Activated CD8-positive, alpha-beta T cell treated with anti-CD3 and anti-CD28 coated beads for 36 hours (primary cell): ENCODE measurements at regions not wholly inside any gene's neighbourhood (a gene's known extent, or its start where the extent isn't known, plus 50 kb on each side); places are given as distances from the start of the nearest gene placed in this dataset.

ENCODE experiments used
- ATAC-seq: fragments of 200-7000 bp; cut with Tn5 transposase; one replicate; pipeline ENCODE4 v1.10.0; 2021; ENCODE audit warnings: mild to moderate bottlenecking, moderate library complexity
- CTCF ChIA-PET: fragments of 350-600 bp; sonication (Branson Sonifier 250); formaldehyde crosslinking; loops from one replicate; lab custom pipeline; 2021; ENCODE audit warnings: antibody characterized with exemption; lab: Charles Lee
- POLR2A ChIA-PET: fragments of 350-600 bp; sonication (Branson Sonifier 250); formaldehyde crosslinking; loops from one replicate; lab custom pipeline; 2021; ENCODE audit warnings: antibody characterized with exemption; lab: Charles Lee
- DNase-seq: peaks from one replicate; pipeline ENCODE4 v3.0.0-alpha.2; 2020
- H3K27ac Mint-ChIP-seq: one replicate; pipeline ENCODE4 v1.8.0; 2021; ENCODE audit warnings: mild to moderate bottlenecking, mixed read lengths
- H3K27me3 Mint-ChIP-seq: one replicate; pipeline ENCODE4 v1.8.0; 2021; ENCODE audit warnings: mixed read lengths
- H3K36me3 Mint-ChIP-seq: one replicate; pipeline ENCODE4 v1.8.0; 2021; ENCODE audit warnings: low read depth, mixed read lengths
- H3K4me1 Mint-ChIP-seq: one replicate; pipeline ENCODE4 v1.8.0; 2021; ENCODE audit warnings: low read depth, mixed read lengths
- H3K4me3 Mint-ChIP-seq: one replicate; pipeline ENCODE4 v1.8.0; 2021; ENCODE audit warnings: mild to moderate bottlenecking, moderate library complexity, mixed read lengths
- H3K9me3 Mint-ChIP-seq: one replicate; pipeline ENCODE4 v1.8.0; 2021; ENCODE audit warnings: mixed read lengths
- intact Hi-C: fragments of 100-400 bp; cut with micrococcal nuclease; formaldehyde crosslinking; loops from one replicate; pipeline ENCODE4 v1.10.0; 2022
- TF ChIP-seq, protein P1 (sequence below): fragments of 200-600 bp; IDR thresholded peaks from one replicate; pipeline ENCODE4 v1.8.0; 2022; ENCODE audit warnings: antibody characterized with exemption, mild to moderate bottlenecking

- Mint-ChIP-seq H3K27me3 (no peaks in the 10 kb centered on the region), H3K4me3 (no peak overlapping the region), H3K27ac (no peak overlapping the region), H3K36me3 (no peaks in the 10 kb centered on the region), H3K4me1 (no peaks in the 10 kb centered on the region), H3K9me3 (peaks cover 10% of the 10 kb centered on the region)
- intact Hi-C loops: no loop called here
- CTCF ChIA-PET: no interaction called here
- POLR2A ChIA-PET: no interaction called here
- ATAC-seq (no peak), DNase-seq (no peak)
- TF ChIP-seq, protein P1, sequence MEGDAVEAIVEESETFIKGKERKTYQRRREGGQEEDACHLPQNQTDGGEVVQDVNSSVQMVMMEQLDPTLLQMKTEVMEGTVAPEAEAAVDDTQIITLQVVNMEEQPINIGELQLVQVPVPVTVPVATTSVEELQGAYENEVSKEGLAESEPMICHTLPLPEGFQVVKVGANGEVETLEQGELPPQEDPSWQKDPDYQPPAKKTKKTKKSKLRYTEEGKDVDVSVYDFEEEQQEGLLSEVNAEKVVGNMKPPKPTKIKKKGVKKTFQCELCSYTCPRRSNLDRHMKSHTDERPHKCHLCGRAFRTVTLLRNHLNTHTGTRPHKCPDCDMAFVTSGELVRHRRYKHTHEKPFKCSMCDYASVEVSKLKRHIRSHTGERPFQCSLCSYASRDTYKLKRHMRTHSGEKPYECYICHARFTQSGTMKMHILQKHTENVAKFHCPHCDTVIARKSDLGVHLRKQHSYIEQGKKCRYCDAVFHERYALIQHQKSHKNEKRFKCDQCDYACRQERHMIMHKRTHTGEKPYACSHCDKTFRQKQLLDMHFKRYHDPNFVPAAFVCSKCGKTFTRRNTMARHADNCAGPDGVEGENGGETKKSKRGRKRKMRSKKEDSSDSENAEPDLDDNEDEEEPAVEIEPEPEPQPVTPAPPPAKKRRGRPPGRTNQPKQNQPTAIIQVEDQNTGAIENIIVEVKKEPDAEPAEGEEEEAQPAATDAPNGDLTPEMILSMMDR: no peak
Measured at GRCh38 chr4:32826169-32826568, 2106.0 kb downstream of the PCDH7 start.

DNA sequence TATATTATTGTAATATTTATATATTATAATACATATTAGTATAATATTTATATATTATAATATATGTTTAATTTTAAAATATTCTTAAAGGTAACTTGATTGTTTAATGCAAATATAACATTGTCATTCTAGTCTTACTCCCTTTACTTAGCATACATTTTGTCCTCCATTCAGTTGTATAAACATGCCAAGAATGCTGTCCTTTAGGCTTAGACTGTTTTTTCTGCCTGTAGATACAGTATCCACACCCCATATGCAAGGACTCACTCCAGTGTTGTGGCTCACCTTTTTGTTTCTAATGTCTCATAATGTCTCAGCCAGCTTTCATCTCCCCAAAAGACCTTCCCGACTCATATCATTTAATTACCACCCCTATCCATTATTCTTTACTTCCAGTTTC lies 2110.0 kb downstream of the PCDH7 start:
- no peaks in the 10 kb centered on the region for H3K27me3 Mint-ChIP-seq
- no peak for DNase-seq
- intact Hi-C loops: no loop called here
- ChIA-PET POLR2A (no interaction called here), CTCF (no interaction called here)
- H3K27ac Mint-ChIP-seq: no peak overlapping the region
- H3K9me3 Mint-ChIP-seq: peaks cover 8% of the 10 kb centered on the region
- H3K4me1 Mint-ChIP-seq: no peaks in the 10 kb centered on the region
- H3K36me3 Mint-ChIP-seq: no peaks in the 10 kb centered on the region
- TF ChIP-seq, protein P1: no peak
- H3K4me3 Mint-ChIP-seq: no peak overlapping the region
- ATAC-seq: no peak

DNA sequence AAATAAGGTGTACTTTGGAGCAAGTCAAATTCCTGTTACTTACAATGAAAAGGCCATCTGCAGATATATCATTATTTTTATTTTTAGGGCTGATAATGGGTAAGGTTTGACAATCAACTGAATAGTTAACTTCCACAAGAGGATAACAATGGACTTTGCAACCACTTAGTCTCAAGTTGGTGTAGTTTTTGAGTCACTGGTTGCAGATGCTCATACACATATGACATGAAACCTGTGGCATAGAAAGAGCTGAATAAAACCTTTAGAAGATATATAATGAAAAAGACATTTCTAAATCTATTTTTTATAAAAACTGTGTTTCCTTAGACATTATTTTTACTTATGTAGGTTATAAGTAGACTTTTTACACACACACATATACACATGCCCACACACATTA lies 2110.9 kb downstream of the PCDH7 start:
- Mint-ChIP-seq H3K4me3 (no peak overlapping the region), H3K36me3 (no peaks in the 10 kb centered on the region), H3K9me3 (peaks cover 8% of the 10 kb centered on the region), H3K27ac (no peak overlapping the region), H3K4me1 (no peaks in the 10 kb centered on the region), H3K27me3 (no peaks in the 10 kb centered on the region)
- POLR2A ChIA-PET: no interaction called here
- CTCF ChIA-PET: interaction anchor here (1.2 kb wide), 1 partner anchor 11 kb away, joined by 5 read pairs; no protein-coding TSS in a partner anchor
- intact Hi-C loops: no loop called here
- TF ChIP-seq, protein P1: no peak
- DNase-seq: no peak
- ATAC-seq: no peak

DNA sequence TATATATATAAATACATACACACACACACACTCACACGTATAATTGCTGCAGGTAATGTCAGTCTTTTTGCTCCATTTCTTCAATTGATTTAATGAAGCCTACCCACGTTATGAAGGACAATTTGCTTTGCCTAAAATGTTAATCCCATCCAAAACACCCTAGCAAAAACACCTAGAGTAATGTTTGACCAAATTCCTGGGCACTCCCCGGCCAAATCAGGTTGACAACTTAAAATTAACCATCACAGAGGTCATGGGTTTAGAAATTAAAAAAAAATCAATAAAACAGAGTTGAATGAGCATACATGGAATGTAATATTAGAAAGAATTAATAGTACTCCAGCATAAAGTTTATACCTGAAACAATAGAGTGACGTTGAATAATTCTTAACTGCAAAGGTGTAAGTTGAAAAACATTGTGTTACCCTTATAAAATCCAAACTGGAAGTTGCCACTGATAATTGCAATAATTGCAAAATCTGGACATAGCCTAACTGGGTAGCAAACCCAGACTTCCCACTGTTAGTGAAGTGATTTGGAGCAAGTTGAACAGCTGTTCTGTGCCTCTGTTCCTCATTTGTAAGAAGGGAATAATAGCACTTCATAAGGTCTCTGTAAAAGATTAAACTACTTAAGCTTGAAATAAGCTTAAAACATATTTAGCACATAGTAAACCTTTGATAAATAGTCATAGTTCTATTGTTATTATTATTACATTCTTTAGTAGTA lies 2120.5 kb downstream of the PCDH7 start:
- ATAC-seq (no peak), DNase-seq (no peak)
- CTCF ChIA-PET: no interaction called here
- Mint-ChIP-seq H3K27me3 (no peaks in the 10 kb centered on the region), H3K27ac (no peak overlapping the region), H3K9me3 (peaks cover 5% of the 10 kb centered on the region), H3K4me1 (no peaks in the 10 kb centered on the region), H3K36me3 (no peaks in the 10 kb centered on the region), H3K4me3 (no peak overlapping the region)
- intact Hi-C loops: no loop called here
- POLR2A ChIA-PET: no interaction called here
- TF ChIP-seq, protein P1: no peak

DNA sequence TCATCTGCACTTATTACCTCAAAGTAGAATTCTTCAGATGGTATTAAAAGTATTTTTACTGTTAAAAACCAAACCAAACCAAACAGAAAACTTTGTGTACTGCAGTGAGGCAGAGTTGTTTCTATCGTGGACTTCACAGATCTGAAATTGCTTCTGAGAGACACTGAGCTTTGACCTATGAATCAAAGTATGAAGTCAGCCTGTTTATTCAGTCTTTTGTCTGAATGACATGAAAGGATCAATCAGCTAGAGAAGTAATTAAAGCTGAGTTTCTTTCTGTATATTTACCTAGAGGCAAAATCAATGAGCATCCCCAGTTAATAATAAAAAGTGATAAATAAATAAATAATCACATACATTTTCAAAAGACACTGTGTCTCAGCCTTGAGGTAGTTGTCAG lies 2121.0 kb downstream of the PCDH7 start:
- ChIA-PET CTCF (interaction anchor here (1.8 kb wide), 1 partner anchor 10 kb away, joined by 5 read pairs; no protein-coding TSS in a partner anchor), POLR2A (no interaction called here)
- intact Hi-C loops: no loop called here
- Mint-ChIP-seq H3K36me3 (no peaks in the 10 kb centered on the region), H3K4me1 (no peaks in the 10 kb centered on the region), H3K27ac (no peak overlapping the region), H3K27me3 (no peaks in the 10 kb centered on the region), H3K9me3 (peaks cover 5% of the 10 kb centered on the region), H3K4me3 (no peak overlapping the region)
- TF ChIP-seq, protein P1: no peak
- no peak for ATAC-seq
- DNase-seq: no peak
